ENCODE measurements at regions not wholly inside any gene's neighbourhood (a gene's known extent, or its start where the extent isn't known, plus 50 kb on each side); places are given as distances from the start of the nearest gene placed in this dataset.

- no peak overlapping the region for H4K8ac ChIP-seq (replicated peaks; ENCODE audit: insufficient read length, low read depth, low read length)
- no peak overlapping the region for H3K27ac Mint-ChIP-seq
- no peaks in the 10 kb centered on the region; the same call in 1 of the 2 replicates for H3K4me1 ChIP-seq (ENCODE audit: insufficient read depth, low read length)
- H3K9me3 Mint-ChIP-seq: peaks cover 0 to 4% of the 10 kb centered on the region in 2 experiments; a peak in 2 of 5 replicates
- H4K5ac ChIP-seq (ENCODE audit: insufficient read length, low read depth, low read length): no peak overlapping the region
- DNase-seq: no peak
- no peaks in the 10 kb centered on the region for H3K23me2 ChIP-seq (ENCODE audit: insufficient read length, low read depth, low read length, poor library complexity, severe bottlenecking)
- H3K18ac ChIP-seq (ENCODE audit: insufficient read length, low read depth, low read length): no peak overlapping the region
- H3K4ac ChIP-seq (ENCODE audit: low read depth, low read length): no peak overlapping the region
- no peak overlapping the region for H3K9ac ChIP-seq (ENCODE audit: extremely low read depth, insufficient read length, low read length)
- H3K36me3 Mint-ChIP-seq (ENCODE audit: insufficient read depth in 1 of 3, low read depth in 3 of 3): no peaks in the 10 kb centered on the region; a peak in 1 of 7 replicates
- no peak overlapping the region for H2BK120ac ChIP-seq (ENCODE audit: low read depth, low read length, poor library complexity, severe bottlenecking)
- no peak overlapping the region for H3K14ac ChIP-seq (ENCODE audit: insufficient read depth, low read length)
- H3K27me3 ChIP-seq (ENCODE audit: insufficient read depth, low read length): no peaks in the 10 kb centered on the region
- H3K79me1 ChIP-seq (ENCODE audit: insufficient read depth, low read depth, low read length, poor library complexity, severe bottlenecking): no peaks in the 10 kb centered on the region
- no peak overlapping the region for H3K4me3 Mint-ChIP-seq
- no peak overlapping the region for H2BK12ac ChIP-seq (ENCODE audit: insufficient read length, low read depth, low read length)
- H2BK20ac ChIP-seq (ENCODE audit: low read depth, low read length, poor library complexity, severe bottlenecking): no peak overlapping the region
- H2AFZ ChIP-seq (ENCODE audit: low read length): no peak overlapping the region
- TF ChIP-seq, protein P1, sequence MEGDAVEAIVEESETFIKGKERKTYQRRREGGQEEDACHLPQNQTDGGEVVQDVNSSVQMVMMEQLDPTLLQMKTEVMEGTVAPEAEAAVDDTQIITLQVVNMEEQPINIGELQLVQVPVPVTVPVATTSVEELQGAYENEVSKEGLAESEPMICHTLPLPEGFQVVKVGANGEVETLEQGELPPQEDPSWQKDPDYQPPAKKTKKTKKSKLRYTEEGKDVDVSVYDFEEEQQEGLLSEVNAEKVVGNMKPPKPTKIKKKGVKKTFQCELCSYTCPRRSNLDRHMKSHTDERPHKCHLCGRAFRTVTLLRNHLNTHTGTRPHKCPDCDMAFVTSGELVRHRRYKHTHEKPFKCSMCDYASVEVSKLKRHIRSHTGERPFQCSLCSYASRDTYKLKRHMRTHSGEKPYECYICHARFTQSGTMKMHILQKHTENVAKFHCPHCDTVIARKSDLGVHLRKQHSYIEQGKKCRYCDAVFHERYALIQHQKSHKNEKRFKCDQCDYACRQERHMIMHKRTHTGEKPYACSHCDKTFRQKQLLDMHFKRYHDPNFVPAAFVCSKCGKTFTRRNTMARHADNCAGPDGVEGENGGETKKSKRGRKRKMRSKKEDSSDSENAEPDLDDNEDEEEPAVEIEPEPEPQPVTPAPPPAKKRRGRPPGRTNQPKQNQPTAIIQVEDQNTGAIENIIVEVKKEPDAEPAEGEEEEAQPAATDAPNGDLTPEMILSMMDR (conservative IDR thresholded peaks at IDR 0.05): no peak
- no peaks in the 10 kb centered on the region for H4K20me1 ChIP-seq (ENCODE audit: control insufficient read depth, insufficient read depth, insufficient read length)
- no peaks in the 10 kb centered on the region for H3K27me3 Mint-ChIP-seq (ENCODE audit: low read depth)
- peaks cover 3 to 7% of the 10 kb centered on the region in 2 experiments; a peak in 2 of 4 replicates for H3K4me1 Mint-ChIP-seq
- no CpG with 5 or more reads among the region's 5 CpGs for WGBS (ENCODE audit: extremely low coverage, insufficient read length, low lambda C conversion rate)
- no peak overlapping the region for H3T11ph ChIP-seq (ENCODE audit: low read length)
- no peak overlapping the region for H2AK5ac ChIP-seq (ENCODE audit: insufficient read length, low read length)
- H3K27ac ChIP-seq (ENCODE audit: insufficient read length, low read depth, low read length): no peak overlapping the region
- no peak overlapping the region for H2BK15ac ChIP-seq (ENCODE audit: low read depth, low read length)
- no peak overlapping the region for H4K91ac ChIP-seq (ENCODE audit: insufficient read length, low read depth, low read length)
- no peak overlapping the region for H2BK5ac ChIP-seq (ENCODE audit: insufficient read length, low read length)
- H3K23ac ChIP-seq (ENCODE audit: insufficient read length, low read depth, low read length): no peak overlapping the region
- no peaks in the 10 kb centered on the region for H3K79me2 ChIP-seq (ENCODE audit: insufficient read depth, low read length)
- no peaks in the 10 kb centered on the region for H3K9me3 ChIP-seq (ENCODE audit: control insufficient read depth, low read depth, low read length)
- no peak overlapping the region for H3K4me2 ChIP-seq (ENCODE audit: insufficient read depth, insufficient read length, low read length)
- H3K56ac ChIP-seq (ENCODE audit: insufficient read length, low read depth, low read length): no peak overlapping the region
Measured at GRCh38 chr9:81245254-81245956, 443.9 kb downstream of the TLE1 start.

Data from H9 (cell line).